H9 (cell line): ENCODE measurements at regions not wholly inside any gene's neighbourhood (a gene's known extent, or its start where the extent isn't known, plus 50 kb on each side); places are given as distances from the start of the nearest gene placed in this dataset.

Source experiments
- DNase-seq: peaks from one replicate; pipeline ENCODE4 v3.0.0-alpha.2; 2017
- H2AFZ ChIP-seq: one replicate; pipeline ENCODE4 v1.6.1; 2013; ENCODE audit warnings: mild to moderate bottlenecking, low read length, control low read depth, moderate library complexity
- H2AK5ac ChIP-seq: 2 replicates; pipeline ENCODE4 v1.6.1; 2013; ENCODE audit warnings: low read length, control low read depth, mixed read lengths; ENCODE audit not compliant: insufficient read length
- H2BK120ac ChIP-seq: one replicate; pipeline ENCODE4 v1.6.1; 2013; ENCODE audit warnings: low read depth, mild to moderate bottlenecking, low read length, control low read depth, inconsistent platforms; ENCODE audit not compliant: poor library complexity, severe bottlenecking
- H2BK12ac ChIP-seq: 2 replicates; pipeline ENCODE4 v1.6.1; 2013; ENCODE audit warnings: low read length, control low read depth, mixed read lengths, low read depth; ENCODE audit not compliant: insufficient read length
- H2BK15ac ChIP-seq: 2 replicates; pipeline ENCODE4 v1.6.1; 2013; ENCODE audit warnings: low read depth, low read length, control low read depth
- H2BK20ac ChIP-seq: one replicate; pipeline ENCODE4 v1.6.1; 2013; ENCODE audit warnings: low read depth, mild to moderate bottlenecking, low read length, control low read depth, inconsistent platforms; ENCODE audit not compliant: poor library complexity, severe bottlenecking
- H2BK5ac ChIP-seq: 2 replicates; pipeline ENCODE4 v1.6.1; 2013; ENCODE audit warnings: low read length, control low read depth, mixed read lengths; ENCODE audit not compliant: insufficient read length
- H3K14ac ChIP-seq: 2 replicates; pipeline ENCODE4 v1.6.1; 2013; ENCODE audit warnings: low read length, control low read depth; ENCODE audit not compliant: insufficient read depth
- H3K18ac ChIP-seq: 2 replicates; pipeline ENCODE4 v1.6.1; 2013; ENCODE audit warnings: low read depth, mild to moderate bottlenecking, mixed read lengths, low read length, control low read depth; ENCODE audit not compliant: insufficient read length
- H3K23ac ChIP-seq: 2 replicates; pipeline ENCODE4 v1.6.1; 2013; ENCODE audit warnings: low read length, control low read depth, mixed read lengths, low read depth; ENCODE audit not compliant: insufficient read length
- H3K23me2 ChIP-seq: 2 replicates; pipeline ENCODE4 v1.6.1; 2013; ENCODE audit warnings: low read depth, mild to moderate bottlenecking, mixed read lengths, low read length, control low read depth; ENCODE audit not compliant: insufficient read length, poor library complexity, severe bottlenecking
- H3K27ac ChIP-seq: 2 replicates; pipeline ENCODE4 v1.5.1; 2013; ENCODE audit warnings: low read length, control low read depth, mixed read lengths, low read depth; ENCODE audit not compliant: insufficient read length
- H3K27me3 ChIP-seq: 2 replicates; pipeline ENCODE4 v1.6.1; 2013; ENCODE audit warnings: low read length, control low read depth, inconsistent platforms; ENCODE audit not compliant: insufficient read depth
- H3K4ac ChIP-seq: 2 replicates; pipeline ENCODE4 v1.6.1; 2013; ENCODE audit warnings: low read depth, mild to moderate bottlenecking, control low read depth, inconsistent platforms, low read length, moderate library complexity
- H3K4me1 ChIP-seq: 2 replicates; pipeline ENCODE4 v1.6.1; 2013; ENCODE audit warnings: low read length, control low read depth, inconsistent platforms; ENCODE audit not compliant: insufficient read depth
- H3K4me2 ChIP-seq: 2 replicates; pipeline ENCODE4 v1.6.1; 2013; ENCODE audit warnings: low read length, control low read depth, mixed read lengths; ENCODE audit not compliant: insufficient read length, insufficient read depth
- H3K56ac ChIP-seq: 2 replicates; pipeline ENCODE4 v1.6.1; 2013; ENCODE audit warnings: low read depth, mild to moderate bottlenecking, mixed read lengths, low read length, control low read depth; ENCODE audit not compliant: insufficient read length
- H3K79me1 ChIP-seq: 2 replicates; pipeline ENCODE4 v1.6.1; 2013; ENCODE audit warnings: low read depth, mild to moderate bottlenecking, moderate library complexity, low read length, control low read depth, inconsistent platforms; ENCODE audit not compliant: insufficient read depth, poor library complexity, severe bottlenecking
- H3K79me2 ChIP-seq: 2 replicates; pipeline ENCODE4 v1.6.1; 2013; ENCODE audit warnings: low read length, control low read depth, inconsistent platforms; ENCODE audit not compliant: insufficient read depth
- H3K9ac ChIP-seq: 2 replicates; pipeline ENCODE4 v1.6.1; 2013; ENCODE audit warnings: low read length, control low read depth, mixed read lengths; ENCODE audit not compliant: insufficient read length; ENCODE audit errors: extremely low read depth
- H3K9me3 ChIP-seq: one replicate; pipeline ENCODE4 v1.6.1; 2013; ENCODE audit warnings: low read depth, low read length, inconsistent platforms; ENCODE audit not compliant: control insufficient read depth
- H3T11ph ChIP-seq: one replicate; pipeline ENCODE4 v1.6.1; 2013; ENCODE audit warnings: mild to moderate bottlenecking, low read length, control low read depth, inconsistent platforms
- H4K20me1 ChIP-seq: one replicate; pipeline ENCODE4 v1.6.1; 2013; ENCODE audit not compliant: control insufficient read depth, insufficient read length, insufficient read depth
- H4K5ac ChIP-seq: 2 replicates; pipeline ENCODE4 v1.6.1; 2013; ENCODE audit warnings: low read depth, mild to moderate bottlenecking, mixed read lengths, low read length, control low read depth; ENCODE audit not compliant: insufficient read length
- H4K8ac ChIP-seq: replicated peaks from 2 replicates; pipeline ENCODE4 v1.6.1; 2013; ENCODE audit warnings: low read length, control low read depth, mixed read lengths, low read depth; ENCODE audit not compliant: insufficient read length
- H4K91ac ChIP-seq: 2 replicates; pipeline ENCODE4 v1.6.1; 2013; ENCODE audit warnings: low read depth, mild to moderate bottlenecking, moderate library complexity, mixed read lengths, low read length, control low read depth; ENCODE audit not compliant: insufficient read length
- H3K27ac Mint-ChIP-seq, 3 experiments: 2 replicates in 2 of 3; 3 replicates in 1 of 3; pipeline ENCODE4 v1.8.0; 2020 to 2021; ENCODE audit warnings: mixed read lengths in 3 of 3, mild to moderate bottlenecking in 1 of 3, moderate library complexity in 1 of 3
- H3K27me3 Mint-ChIP-seq: 2 replicates; pipeline ENCODE4 v1.8.0; 2021; ENCODE audit warnings: low read depth, mild to moderate bottlenecking, moderate library complexity, mixed read lengths
- H3K36me3 Mint-ChIP-seq, 3 experiments: 2 replicates in 2 of 3; 3 replicates in 1 of 3; pipeline ENCODE4 v1.8.0; 2020 to 2021; ENCODE audit warnings: low read depth in 3 of 3, mixed read lengths in 3 of 3; ENCODE audit not compliant: insufficient read depth in 1 of 3
- H3K4me1 Mint-ChIP-seq, 2 experiments: 2 replicates each; pipeline ENCODE4 v1.8.0; 2020; ENCODE audit warnings: mixed read lengths in 2 of 2
- H3K4me3 Mint-ChIP-seq, 2 experiments: 2 replicates in 1 of 2; 3 replicates in 1 of 2; pipeline ENCODE4 v1.8.0; 2020 to 2021; ENCODE audit warnings: mild to moderate bottlenecking in 2 of 2, mixed read lengths in 2 of 2, moderate library complexity in 1 of 2
- H3K9me3 Mint-ChIP-seq, 2 experiments: 2 replicates in 1 of 2; 3 replicates in 1 of 2; pipeline ENCODE4 v1.8.0; 2020; ENCODE audit warnings: mild to moderate bottlenecking in 2 of 2, mixed read lengths in 2 of 2, moderate library complexity in 1 of 2
- CTCF ChIP-seq: fragments of 200-600 bp; sonication (generic); conservative IDR thresholded peaks from 3 replicates; pipeline ENCODE4 v1.8.0; 2021; ENCODE audit warnings: antibody characterized with exemption, mild to moderate bottlenecking
- WGBS: extraction: QIAGEN DNeasy Blood & Tissue Kit; methylation state at CpG from one replicate; pipeline ENCODE4 v1.1.7; 2013; ENCODE audit warnings: missing lambda C conversion rate, low lambda C conversion rate, mixed read lengths; ENCODE audit not compliant: insufficient read length; ENCODE audit errors: extremely low coverage; 5-methylcytosine and 5-hydroxymethylcytosine counted together

GRCh38 chrX:125678258-125678657, 358.6 kb downstream of the TEX13C start:
- Mint-ChIP-seq H3K9me3 (peaks cover 34 to 56% of the 10 kb centered on the region in 2 experiments), H3K4me1 (no peaks in the 10 kb centered on the region), H3K27me3 (no peaks in the 10 kb centered on the region), H3K27ac (no peak overlapping the region), H3K36me3 (peaks cover 13 to 18% (median 18%) of the 10 kb centered on the region in 3 experiments), H3K4me3 (no peak overlapping the region)
- Histone ChIP-seq H3K79me2 (no peaks in the 10 kb centered on the region), H4K8ac (no peak overlapping the region), H3K9ac (no peak overlapping the region), H3K4me1 (no peaks in the 10 kb centered on the region), H4K91ac (no peak overlapping the region), H2AK5ac (no peak overlapping the region), H3T11ph (no peak overlapping the region), H3K27ac (no peak overlapping the region), H2BK120ac (no peak overlapping the region), H3K56ac (no peak overlapping the region), H2AFZ (no peak overlapping the region), H3K9me3 (peaks cover 15% of the 10 kb centered on the region), H3K23me2 (no peaks in the 10 kb centered on the region), H2BK20ac (no peak overlapping the region), H3K4ac (no peak overlapping the region), H2BK5ac (no peak overlapping the region), H2BK15ac (no peak overlapping the region), H4K5ac (no peak overlapping the region), H3K18ac (no peak overlapping the region), H3K4me2 (no peak overlapping the region), H3K23ac (no peak overlapping the region), H4K20me1 (no peaks in the 10 kb centered on the region), H2BK12ac (no peak overlapping the region), H3K27me3 (no peaks in the 10 kb centered on the region), H3K14ac (no peak overlapping the region), H3K79me1 (no peaks in the 10 kb centered on the region)
- no CpG with 5 or more reads among the region's 3 CpGs for WGBS
- no peak for TF ChIP-seq CTCF
- no peak for DNase-seq
